Loucy (cell line): ENCODE measurements at regions not wholly inside any gene's neighbourhood (a gene's known extent, or its start where the extent isn't known, plus 50 kb on each side); places are given as distances from the start of the nearest gene placed in this dataset.

Source experiments
- EZH2phosphoT487 ChIP-seq: fragments of 200-600 bp; IDR thresholded peaks from 2 replicates; pipeline ENCODE4 v1.6.1; 2018; ENCODE audit warnings: antibody characterized with exemption, mild to moderate bottlenecking, moderate library complexity, borderline replicate concordance
- TF ChIP-seq, protein P1 (sequence below): fragments of 200-600 bp; sonication (generic); conservative IDR thresholded peaks from 2 replicates; pipeline ENCODE4 v1.5.1; 2014; ENCODE audit warnings: mild to moderate bottlenecking, antibody characterized with exemption, low read length

DNA sequence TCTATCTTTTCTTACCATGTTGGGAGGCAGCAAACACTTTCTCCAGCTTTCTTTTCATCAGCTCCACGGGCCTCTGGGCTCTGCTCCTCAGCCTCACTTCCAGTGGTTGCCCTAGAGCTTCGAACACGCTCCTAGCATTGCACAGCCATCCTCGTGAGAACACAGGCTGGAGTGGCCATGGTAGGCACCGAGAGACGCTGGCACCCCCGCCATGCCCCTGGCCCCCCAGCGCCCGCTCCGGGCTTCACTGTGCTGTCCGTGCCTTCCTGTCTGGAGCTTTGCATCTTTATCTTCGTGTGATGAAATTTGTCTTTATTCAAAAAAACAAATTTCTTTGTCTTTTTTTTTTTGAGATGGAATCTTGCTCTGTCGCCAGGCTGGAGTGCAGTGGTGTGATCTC lies 352.2 kb downstream of the TMEM121 start:
- TF ChIP-seq, protein P1, sequence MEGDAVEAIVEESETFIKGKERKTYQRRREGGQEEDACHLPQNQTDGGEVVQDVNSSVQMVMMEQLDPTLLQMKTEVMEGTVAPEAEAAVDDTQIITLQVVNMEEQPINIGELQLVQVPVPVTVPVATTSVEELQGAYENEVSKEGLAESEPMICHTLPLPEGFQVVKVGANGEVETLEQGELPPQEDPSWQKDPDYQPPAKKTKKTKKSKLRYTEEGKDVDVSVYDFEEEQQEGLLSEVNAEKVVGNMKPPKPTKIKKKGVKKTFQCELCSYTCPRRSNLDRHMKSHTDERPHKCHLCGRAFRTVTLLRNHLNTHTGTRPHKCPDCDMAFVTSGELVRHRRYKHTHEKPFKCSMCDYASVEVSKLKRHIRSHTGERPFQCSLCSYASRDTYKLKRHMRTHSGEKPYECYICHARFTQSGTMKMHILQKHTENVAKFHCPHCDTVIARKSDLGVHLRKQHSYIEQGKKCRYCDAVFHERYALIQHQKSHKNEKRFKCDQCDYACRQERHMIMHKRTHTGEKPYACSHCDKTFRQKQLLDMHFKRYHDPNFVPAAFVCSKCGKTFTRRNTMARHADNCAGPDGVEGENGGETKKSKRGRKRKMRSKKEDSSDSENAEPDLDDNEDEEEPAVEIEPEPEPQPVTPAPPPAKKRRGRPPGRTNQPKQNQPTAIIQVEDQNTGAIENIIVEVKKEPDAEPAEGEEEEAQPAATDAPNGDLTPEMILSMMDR, result no peak
- TF ChIP-seq EZH2phosphoT487, result no peak
